ENCODE measurements at regions not wholly inside any gene's neighbourhood (a gene's known extent, or its start where the extent isn't known, plus 50 kb on each side); places are given as distances from the start of the nearest gene placed in this dataset.

DNA sequence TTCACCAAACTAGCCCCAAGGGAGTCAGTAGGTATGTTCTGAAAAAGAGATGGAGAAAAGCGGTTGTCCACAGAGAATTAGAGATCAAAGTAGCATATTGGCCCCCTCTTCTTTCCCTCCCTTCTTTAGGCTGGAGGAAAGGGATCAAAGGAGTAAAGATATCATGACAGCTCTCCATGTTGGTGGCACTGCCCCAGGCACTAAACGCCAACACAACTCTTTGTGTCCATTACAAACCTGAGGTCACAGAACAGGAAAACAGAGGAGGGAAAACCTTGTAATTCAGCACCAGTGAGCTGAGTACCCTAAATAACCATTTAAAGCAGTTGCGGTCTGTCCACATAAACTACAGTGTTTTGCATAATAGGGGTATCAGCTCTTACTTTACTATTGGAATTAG is 113.0 kb upstream of the TFAP2D start:
- TF ChIP-seq CTCF (IDR thresholded peaks at IDR 0.05) (no peak), EZH2phosphoT487 (IDR thresholded peaks at IDR 0.05) (no peak), EZH2 (IDR thresholded peaks at IDR 0.05) (no peak)

Measured in neural progenitor cell (in vitro differentiated cells).